GM21529 (cell line): ENCODE measurements at regions not wholly inside any gene's neighbourhood (a gene's known extent, or its start where the extent isn't known, plus 50 kb on each side); places are given as distances from the start of the nearest gene placed in this dataset.

Experiments used
- ATAC-seq: cut with Tn5 transposase; IDR thresholded peaks from one replicate; pipeline ENCODE4 v1.9.1; 2021; ENCODE audit not compliant: unreplicated experiment

DNA sequence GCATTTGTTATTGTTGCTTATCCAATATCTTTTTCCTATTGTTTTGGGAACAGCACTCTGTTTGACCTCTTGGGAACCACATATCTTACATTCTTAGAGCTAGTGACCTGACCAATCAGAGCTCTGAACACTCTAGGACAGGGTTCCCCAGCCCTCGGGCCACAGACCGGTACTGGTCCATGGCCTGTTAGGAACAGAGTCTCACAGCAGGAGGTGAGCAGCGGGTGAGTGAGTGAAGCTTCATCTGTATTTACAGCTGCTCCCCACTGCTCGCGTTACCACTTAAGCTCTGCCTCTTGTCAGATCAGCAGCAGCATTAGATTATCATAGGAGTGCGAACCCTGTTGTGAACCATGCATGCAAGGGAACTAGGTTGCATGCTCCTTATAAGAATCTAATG, 226.0 kb upstream of the TSHZ2 start:
- ATAC-seq = no peak

DNA sequence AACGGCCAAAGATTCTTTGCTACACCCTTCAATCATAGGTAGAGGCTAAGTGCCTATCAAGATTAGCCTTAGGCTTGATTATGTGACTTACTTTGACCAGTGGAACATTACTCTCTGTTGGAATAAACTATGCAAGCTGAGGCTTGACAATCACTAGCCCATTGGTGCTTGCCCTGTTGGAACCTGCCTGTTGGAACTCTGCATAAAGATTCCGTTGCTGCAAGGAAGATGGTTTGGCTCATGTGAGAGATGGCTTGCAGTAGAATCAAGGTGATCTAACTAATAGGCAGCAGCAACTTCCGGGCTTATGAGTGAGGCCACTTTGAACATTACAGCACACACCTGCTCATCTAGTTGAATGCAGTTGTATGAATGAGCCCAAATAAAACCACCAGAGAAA, 227.7 kb upstream of the TSHZ2 start:
- ATAC-seq = no peak

- ATAC-seq = no peak
Observed at GRCh38 chr20:52738081-52738480, 234.1 kb upstream of the TSHZ2 start.

DNA sequence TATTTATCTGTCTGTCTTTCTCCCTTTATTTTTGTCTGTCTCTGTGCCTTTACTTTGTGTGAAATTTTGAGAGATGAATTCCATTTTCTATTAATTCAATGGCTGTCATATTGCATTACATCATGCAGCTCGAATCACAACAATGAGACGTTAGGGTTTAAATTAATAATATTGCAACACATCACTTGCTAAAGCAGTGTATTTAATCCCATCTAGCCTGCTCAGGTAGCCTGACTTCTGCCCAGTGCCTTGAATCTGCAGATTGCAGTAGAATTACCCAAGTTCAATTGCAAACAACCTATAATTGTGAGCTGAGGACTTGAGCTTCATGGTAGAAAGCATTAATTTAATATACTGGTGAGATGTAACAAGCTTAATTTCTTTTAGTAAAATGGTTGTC, 235.7 kb upstream of the TSHZ2 start:
- no peak for ATAC-seq

- no peak for ATAC-seq
Observed at GRCh38 chr20:52731093-52731492, 241.1 kb upstream of the TSHZ2 start.

DNA sequence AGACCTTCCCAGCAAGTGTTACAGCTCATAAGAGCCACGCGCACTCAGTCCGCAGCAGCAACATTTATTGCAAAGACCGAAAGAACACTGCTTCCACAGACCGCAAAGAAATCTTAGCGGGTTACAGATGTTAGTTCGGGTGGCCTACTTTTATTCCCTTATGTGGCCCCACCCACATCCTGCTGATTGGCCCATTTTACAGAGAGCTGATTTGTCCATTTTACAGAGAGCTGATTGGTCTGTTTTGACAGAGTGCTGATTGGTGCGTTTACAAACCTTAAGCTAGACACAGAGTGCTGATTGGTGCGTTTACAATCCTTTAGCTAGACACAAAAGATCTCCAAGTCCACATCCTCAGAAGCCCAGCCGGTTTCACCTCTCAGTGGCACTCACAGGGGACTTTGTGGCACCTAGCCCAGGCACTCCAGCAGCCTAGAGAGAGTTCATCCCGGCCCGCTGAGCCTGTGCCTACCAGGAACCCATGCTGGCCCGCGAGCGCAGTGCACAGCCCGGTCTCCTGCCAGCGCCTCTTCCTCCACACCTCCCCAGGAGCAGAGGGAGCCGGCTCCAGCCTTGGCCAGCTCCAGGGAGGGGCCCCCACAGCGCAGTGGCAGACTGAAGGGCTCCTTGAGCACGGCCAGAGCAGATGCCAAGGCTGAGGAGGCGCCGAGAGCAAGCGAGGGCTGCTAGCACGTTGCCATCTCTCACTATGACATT, 244.3 kb upstream of the TSHZ2 start:
- ATAC-seq = no peak

- ATAC-seq = no peak
Observed at GRCh38 chr20:52724541-52724940, 247.6 kb upstream of the TSHZ2 start.

- no peak for ATAC-seq
Observed at GRCh38 chr20:52722926-52723688, 249.1 kb upstream of the TSHZ2 start.

DNA sequence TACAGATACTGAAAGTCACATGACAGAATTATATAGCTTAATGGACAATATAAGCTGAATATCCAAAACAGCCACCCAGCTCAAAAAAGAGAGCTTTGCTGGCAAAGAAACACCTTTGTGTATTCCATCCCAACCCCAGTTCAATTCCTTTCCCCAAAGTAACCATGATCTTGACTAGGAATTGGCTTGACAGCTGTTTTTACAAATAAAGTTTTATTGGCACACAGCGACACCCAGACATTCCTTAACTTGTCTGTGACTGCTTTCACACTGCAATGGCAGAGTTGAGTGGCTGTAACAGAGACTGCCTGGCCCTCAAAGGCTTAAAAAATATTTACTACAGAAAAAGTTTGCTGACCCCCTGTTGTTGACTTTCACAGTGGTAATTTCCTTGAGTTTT, 264.0 kb upstream of the TSHZ2 start:
- ATAC-seq = no peak

GRCh38 chr20:52704553-52704952, 267.6 kb upstream of the TSHZ2 start:
- ATAC-seq = no peak

DNA sequence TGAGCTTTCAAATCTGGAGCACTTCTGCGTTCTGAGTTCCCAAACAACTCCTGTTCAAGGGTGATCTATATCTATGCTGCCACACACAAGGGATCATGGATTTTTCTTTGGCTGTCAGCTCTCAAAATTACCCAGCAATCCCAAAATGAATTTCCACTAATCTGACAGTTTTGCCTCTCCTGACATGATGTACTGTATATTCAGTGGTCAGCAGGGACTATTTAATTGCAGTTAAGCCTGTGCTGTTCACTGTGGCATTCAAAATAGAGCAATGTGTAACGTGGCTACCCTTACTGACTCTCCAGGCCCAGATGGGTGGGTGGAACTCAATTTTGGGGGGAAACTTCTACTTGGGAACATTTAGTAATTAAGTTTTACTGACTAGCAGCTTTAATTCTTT, 283.8 kb upstream of the TSHZ2 start:
- ATAC-seq = no peak

GRCh38 chr20:52684905-52685304, 287.3 kb upstream of the TSHZ2 start:
- no peak for ATAC-seq

DNA sequence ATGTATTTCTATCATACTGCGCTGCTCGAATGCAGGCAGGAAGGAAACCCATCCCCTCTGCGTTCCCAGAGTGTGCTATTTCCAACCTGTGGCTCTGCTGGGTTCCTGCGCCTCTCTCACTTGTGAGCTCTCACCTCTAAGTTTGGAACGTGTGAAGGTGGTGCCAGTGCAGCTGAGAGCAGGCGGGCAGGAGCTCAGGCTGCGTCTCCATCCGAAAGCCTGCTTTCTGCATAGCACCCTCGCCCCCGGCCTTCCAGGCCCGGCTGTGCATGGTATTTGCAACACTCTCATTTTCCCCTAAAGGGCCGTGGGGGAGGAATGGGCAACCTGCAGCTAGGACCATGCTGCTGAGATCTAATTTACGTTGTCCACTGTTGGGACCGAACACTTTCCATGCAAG, 288.0 kb upstream of the TSHZ2 start:
- ATAC-seq = no peak

DNA sequence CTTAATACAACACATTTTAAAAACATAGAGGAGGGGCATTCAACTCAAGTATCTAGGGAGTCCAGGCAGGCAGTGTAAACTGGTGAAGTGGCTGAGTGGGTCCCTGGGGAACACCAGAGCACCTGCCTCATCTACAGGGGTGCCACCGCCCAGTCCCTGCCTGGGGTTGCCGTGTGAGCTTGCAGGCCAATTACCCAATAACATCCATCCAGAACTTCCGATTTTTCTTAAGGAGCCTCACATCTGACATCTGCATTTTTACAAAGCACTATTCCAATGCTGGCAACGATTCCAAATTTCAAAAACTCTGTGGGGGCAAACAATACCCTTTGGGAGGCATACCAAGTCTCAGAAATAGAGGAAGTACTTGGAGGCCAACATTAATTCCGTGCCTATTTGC, 288.4 kb upstream of the TSHZ2 start:
- no peak for ATAC-seq

DNA sequence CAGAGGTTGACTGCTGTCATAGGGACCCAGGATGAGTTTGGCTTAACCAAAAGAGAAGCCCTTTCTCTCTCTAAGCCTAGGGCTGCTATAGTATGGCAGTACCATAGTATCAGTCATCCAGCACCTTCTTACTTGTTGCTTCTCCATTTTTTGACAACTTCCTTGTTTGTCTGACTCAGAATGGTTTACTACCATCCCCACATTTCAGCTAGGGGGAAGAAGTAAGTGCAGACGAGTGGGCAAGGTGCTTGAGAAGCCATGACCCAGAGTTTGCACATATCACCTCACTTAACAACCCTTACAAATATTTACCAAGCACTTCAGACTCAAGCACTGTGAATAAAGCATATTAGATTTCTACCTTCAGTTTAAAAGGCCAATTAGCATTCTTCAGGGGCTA, 289.9 kb upstream of the TSHZ2 start:
- ATAC-seq = no peak

DNA sequence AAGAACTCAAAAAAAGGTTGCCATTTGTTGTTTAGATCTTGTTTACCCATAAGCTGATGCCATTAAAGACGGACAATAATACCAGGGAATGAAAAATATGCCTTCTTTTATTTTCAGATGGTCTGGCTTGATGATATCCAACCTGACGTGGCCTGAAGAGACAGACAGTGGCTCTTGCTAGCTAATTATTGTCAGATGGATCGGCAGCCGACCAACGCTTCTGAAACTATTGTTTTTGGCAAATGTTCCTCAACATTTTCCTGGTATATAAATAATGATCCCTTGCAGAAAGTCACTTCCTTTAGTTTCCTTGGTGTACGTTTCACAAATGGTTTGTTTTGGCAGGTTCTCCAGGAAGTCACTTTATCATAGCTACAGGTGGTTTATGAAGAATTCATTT, 290.9 kb upstream of the TSHZ2 start:
- ATAC-seq = no peak

- no peak for ATAC-seq
Observed at GRCh38 chr20:52677216-52677615, 294.9 kb upstream of the TSHZ2 start.

DNA sequence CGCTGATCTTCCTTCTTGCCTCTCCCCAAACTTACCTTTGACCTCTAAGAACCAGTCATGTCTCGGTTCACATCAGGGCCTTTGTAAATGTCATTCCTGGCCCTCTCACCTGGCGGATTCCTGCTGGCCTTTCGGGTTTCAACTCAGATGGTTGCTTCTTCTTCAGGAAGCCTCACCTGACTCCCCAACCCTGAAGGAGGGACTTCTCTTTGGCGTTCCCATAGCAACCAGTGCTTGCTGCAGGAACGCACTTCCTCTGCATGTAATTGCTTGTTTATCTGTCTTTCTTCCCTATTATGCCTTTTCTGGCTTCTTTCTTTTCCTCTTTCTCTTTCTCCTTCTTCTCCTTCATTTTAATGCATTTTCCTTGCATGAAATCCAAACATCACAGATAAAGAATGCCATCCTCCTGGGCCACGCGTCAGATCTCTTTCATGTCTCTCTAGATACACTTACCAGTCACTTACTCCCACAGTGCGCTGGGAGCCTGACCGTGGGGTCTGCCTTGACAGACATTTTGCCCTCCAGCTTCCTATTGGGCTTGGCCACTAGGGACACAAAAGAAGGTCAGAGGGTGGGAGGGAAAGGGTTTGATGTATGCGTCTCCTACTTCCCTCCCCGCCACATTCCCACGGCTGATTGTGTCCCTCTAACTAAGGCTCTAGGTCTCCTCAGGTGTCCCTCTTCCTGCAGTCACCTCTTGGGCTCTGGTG, 295.7 kb upstream of the TSHZ2 start:
- no peak for ATAC-seq

GRCh38 chr20:52675375-52675774, 296.8 kb upstream of the TSHZ2 start:
- no peak for ATAC-seq

GRCh38 chr20:52668626-52669025, 303.5 kb upstream of the TSHZ2 start:
- ATAC-seq = no peak

DNA sequence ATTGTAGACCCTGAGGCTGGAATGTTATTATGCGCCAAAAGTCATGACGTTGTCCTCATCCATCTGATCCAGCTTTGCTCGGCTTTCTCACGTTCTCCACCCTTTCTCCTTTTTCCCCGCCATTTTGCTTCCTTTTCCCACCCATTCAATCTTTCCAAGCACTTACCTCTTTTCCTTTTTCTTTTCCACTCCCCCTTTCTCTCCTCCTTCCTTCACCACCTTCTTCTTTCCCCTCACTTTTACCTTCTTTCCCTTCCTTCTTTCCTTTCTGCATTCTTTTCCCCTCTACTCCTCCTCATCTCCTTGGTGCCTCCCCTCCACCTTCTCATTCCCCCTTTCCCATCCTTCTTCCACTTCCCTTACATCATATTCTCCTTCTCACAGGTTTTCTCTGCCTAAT, 304.8 kb upstream of the TSHZ2 start:
- ATAC-seq = no peak

DNA sequence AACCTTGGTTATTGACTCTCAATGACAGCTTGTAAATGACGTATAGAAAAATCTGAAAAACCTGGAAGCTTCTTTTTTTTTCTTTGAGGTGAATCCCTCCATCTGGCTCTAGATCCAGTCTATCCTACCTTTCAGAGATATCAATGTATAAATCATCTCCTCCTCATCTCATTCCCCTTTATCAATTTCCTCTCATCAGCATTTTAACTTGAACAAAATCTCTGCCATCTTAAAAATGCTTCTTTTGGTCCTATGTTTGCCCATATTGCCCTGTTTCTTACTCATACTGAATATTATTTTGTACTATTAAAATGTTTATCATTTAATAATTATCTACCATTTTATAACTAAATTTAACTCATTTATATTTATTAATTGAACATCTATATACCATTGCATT, 306.7 kb upstream of the TSHZ2 start:
- ATAC-seq = no peak
